GM23248 (cell line): ENCODE measurements at regions not wholly inside any gene's neighbourhood (a gene's known extent, or its start where the extent isn't known, plus 50 kb on each side); places are given as distances from the start of the nearest gene placed in this dataset.

Experiments
- DNase-seq: peaks from one replicate; pipeline ENCODE4 v3.0.0-alpha.2; 2015
- H2AFZ ChIP-seq: fragments of 200-600 bp; sonication (generic); 2 replicates; pipeline ENCODE4 v1.6.1; 2016; ENCODE audit warnings: antibody characterized with exemption
- H3F3A ChIP-seq: fragments of 200-600 bp; sonication (generic); 2 replicates; pipeline ENCODE4 v1.6.1; 2016; ENCODE audit warnings: mild to moderate bottlenecking, antibody characterized with exemption, mixed run types; ENCODE audit not compliant: insufficient read depth
- H3K27ac ChIP-seq: fragments of 200-600 bp; sonication (generic); 2 replicates; pipeline ENCODE4 v1.5.1; 2016; ENCODE audit warnings: mild to moderate bottlenecking
- H3K27me3 ChIP-seq: fragments of 200-600 bp; sonication (generic); replicated peaks from 2 replicates; pipeline ENCODE4 v1.6.1; 2016; ENCODE audit warnings: mild to moderate bottlenecking; ENCODE audit not compliant: insufficient read depth
- H3K36me3 ChIP-seq: fragments of 200-600 bp; sonication (generic); 2 replicates; pipeline ENCODE4 v1.6.1; 2016; ENCODE audit warnings: low read depth, mild to moderate bottlenecking
- H3K4me1 ChIP-seq: fragments of 200-600 bp; sonication (generic); 2 replicates; pipeline ENCODE4 v1.6.1; 2016; ENCODE audit warnings: mild to moderate bottlenecking; ENCODE audit not compliant: insufficient read depth
- H3K4me2 ChIP-seq: fragments of 200-600 bp; sonication (generic); one replicate; pipeline ENCODE4 v1.6.1; 2016; ENCODE audit warnings: mild to moderate bottlenecking; ENCODE audit not compliant: unreplicated experiment
- H3K4me3 ChIP-seq: fragments of 200-600 bp; sonication (generic); 2 replicates; pipeline ENCODE4 v1.5.1; 2016; ENCODE audit warnings: mild to moderate bottlenecking
- H3K79me2 ChIP-seq: fragments of 200-600 bp; sonication (generic); 2 replicates; pipeline ENCODE4 v1.6.1; 2016; ENCODE audit warnings: mild to moderate bottlenecking; ENCODE audit not compliant: insufficient read depth
- H3K9ac ChIP-seq: fragments of 200-600 bp; sonication (generic); 2 replicates; pipeline ENCODE4 v1.6.1; 2016; ENCODE audit warnings: mild to moderate bottlenecking
- H3K9me2 ChIP-seq: fragments of 200-600 bp; sonication (generic); 2 replicates; pipeline ENCODE4 v1.6.1; 2016; ENCODE audit warnings: mixed run types, mild to moderate bottlenecking, moderate library complexity; ENCODE audit not compliant: insufficient read depth
- H3K9me3 ChIP-seq: fragments of 200-600 bp; sonication (generic); one replicate; pipeline ENCODE4 v1.6.1; 2017; ENCODE audit warnings: low read depth
- H4K20me1 ChIP-seq: fragments of 200-600 bp; sonication (generic); 2 replicates; pipeline ENCODE4 v1.6.0; 2016; ENCODE audit not compliant: insufficient read depth
- EZH2 ChIP-seq: fragments of 200-600 bp; sonication (generic); IDR thresholded peaks from 2 replicates; pipeline ENCODE4 v1.6.1; 2018; ENCODE audit warnings: antibody characterized with exemption, mild to moderate bottlenecking; ENCODE audit not compliant: insufficient read depth, poor library complexity, severe bottlenecking
- EZH2phosphoT487 ChIP-seq: fragments of 200-600 bp; sonication (generic); IDR thresholded peaks from 2 replicates; pipeline ENCODE4 v1.6.1; 2018; ENCODE audit warnings: antibody characterized with exemption, moderate library complexity, mild to moderate bottlenecking, low read depth; ENCODE audit not compliant: insufficient read depth
- WGBS, 2 experiments: methylation state at CpG; one replicate each; pipeline ENCODE4 v1.1.6; 2015 to 2017; ENCODE audit warnings: low lambda C conversion rate in 2 of 2, low coverage in 1 of 2; ENCODE audit errors: missing lambda C conversion rate in 2 of 2; 5-methylcytosine and 5-hydroxymethylcytosine counted together
- in situ Hi-C: fragments of 300-500 bp; cut with MboI; formaldehyde crosslinking; loops from 2 replicates; pipeline ENCODE4 v1.15.0; 2020

- H3K9ac ChIP-seq = no peak overlapping the region
- H3K9me3 ChIP-seq = no peaks in the 10 kb centered on the region
- no peak overlapping the region for H2AFZ ChIP-seq
- H3K4me1 ChIP-seq = no peaks in the 10 kb centered on the region
- DNase-seq = no peak
- H3K9me2 ChIP-seq = no peaks in the 10 kb centered on the region
- TF ChIP-seq EZH2 (no peak), EZH2phosphoT487 (no peak)
- no peaks in the 10 kb centered on the region for H3K36me3 ChIP-seq
- H3K79me2 ChIP-seq = no peaks in the 10 kb centered on the region
- H3K4me2 ChIP-seq = no peak overlapping the region
- in situ Hi-C loops = no loop called here
- H3K27ac ChIP-seq = no peak overlapping the region
- H3K27me3 ChIP-seq = no peaks in the 10 kb centered on the region
- WGBS, 2 experiments = 15 to 25% methylated on average over 2 of the region's 2 CpGs
- H3K4me3 ChIP-seq = no peak overlapping the region
- no peaks in the 10 kb centered on the region for H3F3A ChIP-seq
- H4K20me1 ChIP-seq = no peaks in the 10 kb centered on the region
Measured at GRCh38 chr3:144242747-144243146, 271.1 kb downstream of the DIPK2A start.

- Histone ChIP-seq H3K4me3 (no peak overlapping the region), H4K20me1 (no peaks in the 10 kb centered on the region), H3K27me3 (no peaks in the 10 kb centered on the region), H3K4me1 (no peaks in the 10 kb centered on the region), H3K9me3 (no peaks in the 10 kb centered on the region), H3K36me3 (no peaks in the 10 kb centered on the region), H2AFZ (no peak overlapping the region), H3K27ac (no peak overlapping the region), H3K4me2 (no peak overlapping the region), H3K79me2 (no peaks in the 10 kb centered on the region), H3K9me2 (no peaks in the 10 kb centered on the region), H3K9ac (no peak overlapping the region), H3F3A (no peaks in the 10 kb centered on the region)
- WGBS, 2 experiments = 54 to 55% methylated on average over 3 of the region's 3 CpGs
- DNase-seq = no peak
- TF ChIP-seq EZH2phosphoT487 (no peak), EZH2 (no peak)
- in situ Hi-C loops = no loop called here
Measured at GRCh38 chr3:144244662-144245061, 273.0 kb downstream of the DIPK2A start.

GRCh38 chr3:144252896-144253295 lies 281.3 kb downstream of the DIPK2A start:
- 28 to 35% methylated on average over 3 of the region's 3 CpGs for WGBS, 2 experiments

GRCh38 chr3:144257381-144257780 lies 285.8 kb downstream of the DIPK2A start:
- DNase-seq = no peak
- no peaks in the 10 kb centered on the region; the same call in 1 of the 2 replicates for H3K4me1 ChIP-seq
- H3K9me2 ChIP-seq = no peaks in the 10 kb centered on the region
- H2AFZ ChIP-seq = no peak overlapping the region
- no peaks in the 10 kb centered on the region for H3K9me3 ChIP-seq
- no peaks in the 10 kb centered on the region; the same call in 1 of the 2 replicates for H3K27me3 ChIP-seq
- TF ChIP-seq EZH2phosphoT487 (no peak), EZH2 (no peak)
- H3F3A ChIP-seq = no peaks in the 10 kb centered on the region
- H3K9ac ChIP-seq = no peak overlapping the region
- H3K27ac ChIP-seq = no peak overlapping the region
- WGBS, 2 experiments = 35 to 45% methylated on average over 2 of the region's 2 CpGs
- H3K36me3 ChIP-seq = no peaks in the 10 kb centered on the region
- no peak overlapping the region for H3K4me2 ChIP-seq
- H3K79me2 ChIP-seq = no peaks in the 10 kb centered on the region
- H3K4me3 ChIP-seq = no peak overlapping the region
- in situ Hi-C loops = no loop called here
- H4K20me1 ChIP-seq = no peaks in the 10 kb centered on the region

More at GRCh38 chr3:144252896-144253295, 281.3 kb downstream of the DIPK2A start:
- no peaks in the 10 kb centered on the region for H4K20me1 ChIP-seq
- H3K4me3 ChIP-seq = no peak overlapping the region
- H3F3A ChIP-seq = no peaks in the 10 kb centered on the region
- H3K27ac ChIP-seq = no peak overlapping the region
- no peaks in the 10 kb centered on the region; the same call in 1 of the 2 replicates for H3K4me1 ChIP-seq
- in situ Hi-C loops = no loop called here
- DNase-seq = no peak
- H3K36me3 ChIP-seq = no peaks in the 10 kb centered on the region
- H3K4me2 ChIP-seq = no peak overlapping the region
- no peaks in the 10 kb centered on the region for H3K9me2 ChIP-seq
- no peaks in the 10 kb centered on the region for H3K79me2 ChIP-seq
- H3K9me3 ChIP-seq = no peaks in the 10 kb centered on the region
- TF ChIP-seq EZH2 (no peak), EZH2phosphoT487 (no peak)
- no peak overlapping the region for H3K9ac ChIP-seq
- H2AFZ ChIP-seq = no peak overlapping the region
- no peaks in the 10 kb centered on the region; the same call in 1 of the 2 replicates for H3K27me3 ChIP-seq

GRCh38 chr3:144259267-144259666 lies 287.6 kb downstream of the DIPK2A start:
- Histone ChIP-seq H3K27ac (no peak overlapping the region), H3K4me2 (no peak overlapping the region), H3K4me1 (no peaks in the 10 kb centered on the region; the same call in 1 of the 2 replicates), H3K27me3 (no peaks in the 10 kb centered on the region; the same call in 1 of the 2 replicates), H2AFZ (no peak overlapping the region), H3K4me3 (no peak overlapping the region), H3F3A (no peaks in the 10 kb centered on the region), H3K36me3 (no peaks in the 10 kb centered on the region), H3K9ac (no peak overlapping the region), H3K9me2 (no peaks in the 10 kb centered on the region), H3K79me2 (no peaks in the 10 kb centered on the region), H4K20me1 (no peaks in the 10 kb centered on the region), H3K9me3 (no peaks in the 10 kb centered on the region)
- DNase-seq = no peak
- in situ Hi-C loops = no loop called here
- WGBS, 2 experiments = 44 to 46% methylated on average over 2 of the region's 2 CpGs
- TF ChIP-seq EZH2 = no peak
- TF ChIP-seq EZH2phosphoT487 = no peak
